GM12878 (cell line): ENCODE measurements at regions not wholly inside any gene's neighbourhood (a gene's known extent, or its start where the extent isn't known, plus 50 kb on each side); places are given as distances from the start of the nearest gene placed in this dataset.

Experiments
- ATAC-seq: fragments of 200-7000 bp; cut with Tn5 transposase; 3 replicates; pipeline ENCODE4 v1.9.1; 2020; ENCODE audit warnings: mild to moderate bottlenecking, moderate library complexity
- BruUV-seq: library from RNA; stranded (reverse); fragments of 400-500 nt; replicated peaks from 2 replicates; lab custom pipeline; 2021; lab: Mats Ljungman, UMichigan
- CTCF ChIA-PET: fragments of 300-600 bp; sonication (Branson Sonifier 250); formaldehyde crosslinking; extraction: SDS; loops from one replicate; lab custom pipeline; 2021; ENCODE audit warnings: inconsistent platforms; lab: Yijun Ruan, JAX
- POLR2A ChIA-PET: fragments of 350-600 bp; formaldehyde crosslinking; extraction: SDS; loops from one replicate; lab custom pipeline; 2021; ENCODE audit warnings: inconsistent platforms; lab: Charles Lee
- RAD21 ChIA-PET: fragments of 300-600 bp; sonication (Branson Sonifier 250); formaldehyde crosslinking; loops from one replicate; lab custom pipeline; 2023; ENCODE audit warnings: antibody characterized with exemption; ENCODE audit not compliant: unreplicated experiment; lab: Charles Lee
- SMC1A ChIA-PET: fragments of 300-600 bp; sonication (Branson Sonifier 250); formaldehyde crosslinking; loops from one replicate; lab custom pipeline; 2023; ENCODE audit not compliant: unreplicated experiment, uncharacterized antibody; lab: Charles Lee
- DNase-seq: peaks from one replicate; pipeline ENCODE4 v3.0.0-alpha.2; 2011; ENCODE audit warnings: low read depth, low spot score
- FAIRE-seq: peaks from 3 replicates; lab custom pipeline; 2011; peaks lifted over from hg19 to GRCh38; lab: Jason Lieb, UNC
- H2AFZ ChIP-seq: 2 replicates; pipeline ENCODE4 v1.6.0; 2011; ENCODE audit warnings: low read depth, low read length, control low read depth; ENCODE audit not compliant: control insufficient read depth
- H3K27ac ChIP-seq: 2 replicates; pipeline ENCODE4 v1.5.1; 2011; ENCODE audit warnings: control low read depth; ENCODE audit not compliant: control insufficient read depth, insufficient read depth
- H3K27me3 ChIP-seq, 2 experiments: replicated peaks in 1 of 2; 2 replicates each; pipeline versions ENCODE4 v1.6.0 to v1.6.1; 2011; ENCODE audit warnings: low read length in 1 of 2; ENCODE audit not compliant: control insufficient read depth in 2 of 2, insufficient read depth in 2 of 2
- H3K36me3 ChIP-seq, 2 experiments: 2 replicates each; pipeline ENCODE4 v1.5.1; 2011; ENCODE audit warnings: low read length in 1 of 2; ENCODE audit not compliant: control insufficient read depth in 2 of 2, insufficient read depth in 2 of 2
- H3K4me1 ChIP-seq: 2 replicates; pipeline ENCODE4 v1.6.1; 2011; ENCODE audit warnings: mild to moderate bottlenecking, low read length, moderate library complexity, mixed read lengths; ENCODE audit not compliant: control insufficient read depth, insufficient read depth
- H3K4me2 ChIP-seq: 2 replicates; pipeline ENCODE4 v1.6.0; 2011; ENCODE audit warnings: control low read depth; ENCODE audit not compliant: control insufficient read depth, insufficient read depth
- H3K4me3 ChIP-seq: fragments of 200-600 bp; sonication (generic); 2 replicates; pipeline ENCODE4 v1.5.1; 2016
- H3K79me2 ChIP-seq: 2 replicates; pipeline ENCODE4 v1.6.0; 2011; ENCODE audit warnings: low read length; ENCODE audit not compliant: control insufficient read depth, insufficient read depth
- H3K9ac ChIP-seq: 2 replicates; pipeline ENCODE4 v1.8.0; 2011; ENCODE audit warnings: low read length, control low read depth, mixed read lengths; ENCODE audit not compliant: control insufficient read depth, insufficient read depth
- H3K9me3 ChIP-seq: replicated peaks from 3 replicates; pipeline ENCODE4 v1.5.1; 2011; ENCODE audit warnings: mild to moderate bottlenecking, low read length; ENCODE audit not compliant: control insufficient read depth, insufficient read depth
- H4K20me1 ChIP-seq: 2 replicates; pipeline ENCODE4 v1.6.0; 2011; ENCODE audit not compliant: control insufficient read depth, insufficient read depth
- BMI1 ChIP-seq: fragments of 450-650 bp; IDR thresholded peaks from 2 replicates; pipeline ENCODE4 v1.6.1; 2016; ENCODE audit warnings: mild to moderate bottlenecking, moderate library complexity, borderline replicate concordance
- BRCA1 ChIP-seq: IDR thresholded peaks from 2 replicates; pipeline ENCODE4 v1.6.1; 2011; ENCODE audit warnings: low read depth, low read length, improper control_type of control experiment
- CBX3 ChIP-seq: fragments of 200-600 bp; sonication (generic); IDR thresholded peaks from 2 replicates; pipeline ENCODE4 v1.6.1; 2016; ENCODE audit warnings: low read depth, borderline replicate concordance
- ETV6 ChIP-seq, 2 experiments: fragments of 450-650 bp in 1 of 2; IDR thresholded peaks in 1 of 2; conservative IDR thresholded peaks in 1 of 2; 2 replicates each; pipeline ENCODE4 v1.6.1; 2014; ENCODE audit warnings: antibody characterized with exemption in 1 of 2, borderline replicate concordance in 1 of 2, low read depth in 1 of 2, mild to moderate bottlenecking in 1 of 2, moderate library complexity in 1 of 2
- IRF4 ChIP-seq: IDR thresholded peaks from 2 replicates; pipeline ENCODE4 v1.6.1; 2011; ENCODE audit warnings: low read depth, low read length
- IRF5 ChIP-seq: fragments of 450-650 bp; IDR thresholded peaks from 2 replicates; pipeline ENCODE4 v1.6.1; 2017; ENCODE audit warnings: borderline replicate concordance
- PRDM15 ChIP-seq: fragments of 450-650 bp; formaldehyde crosslinking; IDR thresholded peaks from 2 replicates; pipeline ENCODE4 v1.4.0; 2020; ENCODE audit warnings: mild to moderate bottlenecking, moderate library complexity
- SP1 ChIP-seq: IDR thresholded peaks from one replicate; pipeline ENCODE4 v1.6.1; 2011; ENCODE audit warnings: low read depth, low read length
- SREBF1 ChIP-seq: IDR thresholded peaks from 2 replicates; pipeline ENCODE4 v1.6.1; 2012; ENCODE audit warnings: mild to moderate bottlenecking, low read length
- ZNF217 ChIP-seq: fragments of 450-650 bp; IDR thresholded peaks from 2 replicates; pipeline ENCODE4 v1.6.1; 2017; ENCODE audit warnings: antibody characterized with exemption, mild to moderate bottlenecking
- WGBS: methylation state at CpG from one replicate; pipeline ENCODE4 v1.1.6; 2016; ENCODE audit warnings: low lambda C conversion rate; ENCODE audit not compliant: insufficient replicate concordance, insufficient coverage; ENCODE audit errors: missing lambda C conversion rate; 5-methylcytosine and 5-hydroxymethylcytosine counted together
- in situ Hi-C: fragments of 300-500 bp; cut with MboI; formaldehyde crosslinking; loops from 9 replicates; pipeline ENCODE4 v1.14.3; 2018; ENCODE audit warnings: mixed read lengths
- intact Hi-C: fragments of 100-400 bp; cut with micrococcal nuclease; formaldehyde crosslinking; loops from one replicate; pipeline ENCODE4 v1.14.2; 2022; ENCODE audit not compliant: unreplicated experiment

- CTCF ChIA-PET: no interaction called here
- no peak overlapping the region for H2AFZ ChIP-seq
- DNase-seq: no peak
These were observed 658.7 kb upstream of the DIPK2B start for GRCh38 chrX:45859407-45859806.

More at GRCh38 chrX:45859407-45859806, 658.7 kb upstream of the DIPK2B start:
- no peaks in the 10 kb centered on the region for H3K9me3 ChIP-seq
- intact Hi-C loops: no loop called here
- ChIA-PET SMC1A (no interaction called here), RAD21 (no interaction called here), POLR2A (no interaction called here)
- ATAC-seq: no peak
- no peaks in the 10 kb centered on the region for H3K36me3 ChIP-seq
- FAIRE-seq: no peak
- TF ChIP-seq CBX3 (no peak), ETV6 (conservative IDR thresholded peaks at IDR 0.05 in 1 of 2, IDR thresholded peaks at IDR 0.05 in 1 of 2; ENCODE audit: borderline replicate concordance in 1 of 2, low read depth in 1 of 2) (no peak), PRDM15 (CRISPR knock-in tag) (no peak), IRF5 (no peak), ZNF217 (no peak), SREBF1 (no peak), BRCA1 (no peak), SP1 (no peak), IRF4 (no peak), BMI1 (no peak)
- no peak overlapping the region for H3K4me2 ChIP-seq
- no peaks in the 10 kb centered on the region for H4K20me1 ChIP-seq
- no peak overlapping the region for H3K4me3 ChIP-seq
- no TSS peak for BruUV-seq
- H3K79me2 ChIP-seq: no peaks in the 10 kb centered on the region
- WGBS: 8% methylated on average over 4 of the region's 4 CpGs
- no peaks in the 10 kb centered on the region for H3K27me3 ChIP-seq
- in situ Hi-C loops: no loop called here
- H3K27ac ChIP-seq: no peak overlapping the region
- no peaks in the 10 kb centered on the region for H3K4me1 ChIP-seq
- H3K9ac ChIP-seq: no peak overlapping the region
